SKM-1 treated with dmso at 0.1 percent for 144 hours (cell line): ENCODE measurements at regions not wholly inside any gene's neighbourhood (a gene's known extent, or its start where the extent isn't known, plus 50 kb on each side); places are given as distances from the start of the nearest gene placed in this dataset.
"Not testable (repeated sequence)": the region's sequence is repeated elsewhere in the genome, so short reads cannot be mapped to it uniquely, and the experiment has no call there.

Experiments
- DNase-seq: peaks from one replicate; lab custom pipeline; 2025; ENCODE audit not compliant: unreplicated experiment; lab: John Stamatoyannopoulos, UW

- no peak for DNase-seq
Measured at GRCh38 chr2:176891105-176891504, 321.5 kb upstream of the HNRNPA3 start.

- DNase-seq, result no peak
Measured at GRCh38 chr2:176891857-176892256, 320.7 kb upstream of the HNRNPA3 start.

DNA sequence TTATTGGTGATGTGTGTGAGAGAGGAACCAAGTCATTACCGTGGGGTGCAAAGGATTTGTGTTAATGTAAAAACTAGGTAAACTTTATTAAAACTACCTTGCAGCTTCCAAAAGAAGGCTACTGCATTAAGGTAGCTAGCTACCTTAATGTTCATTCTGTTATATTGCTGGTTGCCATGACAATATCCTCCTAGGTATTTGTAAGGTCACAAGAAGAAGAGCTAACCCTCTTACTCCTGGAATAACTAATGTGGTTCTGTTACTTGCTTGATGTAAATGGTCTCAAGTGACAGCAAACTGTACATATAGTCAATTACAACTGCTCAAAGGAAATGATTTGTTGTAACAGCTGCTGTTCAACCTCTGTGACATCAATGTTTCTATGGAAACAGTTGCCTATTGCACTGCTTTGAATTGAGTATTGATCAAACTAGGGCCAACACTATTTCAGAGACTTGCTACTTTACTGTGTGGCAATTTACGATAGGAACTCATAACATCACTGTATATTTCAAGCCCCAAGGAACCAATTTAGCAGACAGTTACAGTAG, 319.8 kb upstream of the HNRNPA3 start:
- DNase-seq, result no peak

GRCh38 chr2:176895158-176895557, 317.4 kb upstream of the HNRNPA3 start:
- DNase-seq, result no peak

- DNase-seq, result no peak
Measured at GRCh38 chr2:176902454-176902853, 310.1 kb upstream of the HNRNPA3 start.

DNA sequence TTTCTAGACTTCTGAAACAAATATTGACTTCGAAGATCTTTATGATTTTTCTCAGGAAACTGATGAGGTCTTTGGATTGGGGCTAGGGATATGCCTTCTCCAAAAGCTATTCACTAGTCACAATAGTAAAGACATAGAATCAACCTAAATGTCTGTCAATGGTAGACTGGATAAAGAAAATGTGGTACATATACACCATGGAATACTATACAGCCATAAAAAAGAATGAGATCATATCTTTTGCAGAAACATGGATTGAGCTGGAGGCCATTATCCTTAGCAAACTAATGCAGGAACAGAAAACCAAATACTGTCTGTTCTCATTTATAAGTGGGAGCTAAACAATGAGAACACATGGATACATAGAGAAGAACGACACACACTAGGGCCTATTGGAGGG, 308.5 kb upstream of the HNRNPA3 start:
- DNase-seq, result not testable (repeated sequence)

- no peak for DNase-seq
Measured at GRCh38 chr2:176907341-176907740, 305.3 kb upstream of the HNRNPA3 start.

DNA sequence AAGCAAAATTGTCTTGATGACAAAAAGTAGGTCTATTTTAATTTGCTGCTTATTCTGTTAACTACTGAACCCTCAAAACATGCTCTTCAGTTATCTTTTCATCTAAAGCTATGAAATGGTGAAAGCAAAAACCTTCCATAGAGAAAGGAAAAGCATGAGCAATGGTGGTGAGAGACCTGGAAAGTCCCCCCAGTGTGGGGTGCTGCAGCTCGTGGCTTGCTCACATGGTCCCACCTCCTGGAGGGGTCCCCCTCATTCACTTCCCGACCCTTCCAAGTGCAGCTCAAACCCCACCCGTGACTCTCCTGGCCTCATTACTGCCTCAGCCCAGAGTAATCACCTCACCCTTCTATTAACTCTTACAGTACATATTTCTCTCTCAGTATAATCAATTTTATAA, 301.8 kb upstream of the HNRNPA3 start:
- DNase-seq, result no peak

DNA sequence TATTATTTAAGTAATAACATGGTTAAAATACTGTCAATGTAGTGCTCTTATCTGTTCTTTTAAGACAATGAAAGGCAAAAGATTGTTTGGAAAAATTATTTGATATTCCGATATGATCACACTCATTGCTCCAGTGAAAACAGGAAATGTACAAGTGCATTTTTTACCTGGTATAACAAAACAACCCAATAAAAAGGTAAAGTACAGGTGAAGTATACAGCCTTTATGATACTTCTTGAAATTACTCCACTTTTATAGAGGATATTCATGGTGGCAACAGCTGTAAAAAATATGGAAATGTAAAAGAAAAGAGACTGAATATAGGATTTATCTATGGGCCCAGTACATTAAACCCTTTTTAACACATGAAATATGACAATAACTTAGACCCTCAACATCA, 298.6 kb upstream of the HNRNPA3 start:
- DNase-seq, result no peak

- no peak for DNase-seq
Measured at GRCh38 chr2:176914371-176914770, 298.2 kb upstream of the HNRNPA3 start.

- not testable (repeated sequence) for DNase-seq
Measured at GRCh38 chr2:176922545-176922944, 290.0 kb upstream of the HNRNPA3 start.

DNA sequence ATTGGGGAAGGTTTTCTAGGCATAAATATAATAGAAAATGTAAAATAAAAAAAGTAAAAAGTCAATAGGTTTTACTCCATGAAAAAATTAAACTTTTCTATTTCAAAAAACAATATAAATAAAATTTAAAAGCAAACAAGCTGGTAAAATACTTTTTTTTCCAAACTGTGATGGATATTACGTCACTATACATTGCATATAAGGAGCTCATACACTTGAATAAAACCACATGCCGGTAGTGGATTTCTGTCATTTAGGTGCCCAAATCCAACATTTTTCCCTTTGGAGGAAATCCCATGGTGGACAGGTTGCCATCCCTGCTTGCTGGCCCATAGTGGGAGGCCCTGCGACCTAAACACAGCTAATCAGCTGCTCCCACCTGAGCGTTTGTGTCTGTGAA, 289.4 kb upstream of the HNRNPA3 start:
- DNase-seq, result no peak

DNA sequence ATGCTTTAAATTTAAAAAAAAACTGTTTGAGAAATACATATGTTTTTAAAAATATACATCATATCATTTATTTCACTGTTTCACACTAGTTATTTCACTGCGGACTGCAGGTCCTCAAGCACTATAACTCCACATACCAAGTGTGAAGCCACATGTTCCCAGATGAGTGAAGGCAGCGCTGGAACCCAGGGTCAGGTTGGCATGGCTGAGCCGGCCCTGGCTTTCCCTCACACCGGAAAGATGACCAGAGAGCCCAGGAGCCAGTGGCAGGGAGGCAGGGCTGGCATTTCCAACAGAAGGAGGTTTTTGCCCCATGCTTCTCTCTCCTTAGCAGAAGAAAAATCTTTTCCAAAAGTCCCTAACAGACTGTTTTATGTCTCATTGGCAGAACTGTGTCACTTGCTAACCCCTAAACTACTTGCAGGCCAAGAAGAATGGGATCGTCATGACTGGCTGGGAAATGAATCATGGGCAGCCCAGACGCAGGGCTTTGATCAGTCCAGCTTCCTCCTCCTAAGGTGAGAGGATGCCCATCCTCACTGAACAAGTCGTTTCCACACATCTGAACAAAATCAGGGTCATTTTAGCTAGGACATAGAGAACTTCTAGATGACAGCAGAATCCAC, 287.6 kb upstream of the HNRNPA3 start:
- DNase-seq, result no peak

GRCh38 chr2:176926453-176926852, 286.1 kb upstream of the HNRNPA3 start:
- DNase-seq, result no peak

- DNase-seq, result not testable (repeated sequence)
Measured at GRCh38 chr2:176929387-176929786, 283.2 kb upstream of the HNRNPA3 start.

DNA sequence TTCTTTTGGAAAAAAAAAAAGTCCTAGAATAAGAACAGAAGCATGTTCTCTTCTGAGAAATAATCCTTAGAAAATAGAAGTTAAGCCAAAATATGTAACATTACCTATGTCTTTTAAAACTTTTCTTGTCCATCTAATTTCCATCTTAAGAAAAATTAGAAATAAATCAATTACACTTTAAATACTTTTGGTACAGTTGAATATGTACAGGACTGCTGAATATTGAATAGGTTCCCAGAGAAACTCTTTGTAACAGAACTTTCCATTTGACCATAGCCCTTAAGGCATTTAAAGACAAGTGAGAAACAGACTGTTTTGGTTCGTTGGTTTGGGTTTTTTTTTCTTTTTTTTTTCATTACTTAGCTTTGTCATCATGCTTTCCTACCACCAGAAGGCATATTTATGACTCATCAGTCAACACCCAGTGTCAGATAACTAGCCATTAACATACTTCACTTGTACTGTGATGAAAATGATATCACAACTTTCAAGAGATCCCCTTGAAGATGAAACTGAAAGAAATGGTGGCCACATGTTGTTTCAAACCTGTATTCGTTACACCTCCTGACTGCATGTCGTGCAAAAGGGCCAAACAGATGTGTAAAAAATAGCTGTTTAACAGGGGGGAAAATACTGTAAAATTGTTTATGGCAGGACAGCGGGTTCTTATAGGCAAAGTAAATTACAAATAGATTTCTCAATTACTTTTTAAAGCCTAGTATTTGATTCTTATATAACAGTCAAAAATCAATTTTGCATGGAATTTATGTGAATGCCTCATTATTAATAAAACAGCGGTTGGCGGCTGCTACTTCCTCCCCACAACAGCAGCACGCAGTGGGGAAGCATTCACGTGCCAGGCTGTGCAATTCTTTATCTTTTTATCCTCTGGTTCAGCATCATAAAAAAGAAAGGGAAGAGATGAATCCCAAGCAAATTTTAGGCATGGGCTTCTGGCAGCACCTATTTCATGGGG, 280.7 kb upstream of the HNRNPA3 start:
- DNase-seq, result no peak

GRCh38 chr2:176934131-176934530, 278.5 kb upstream of the HNRNPA3 start:
- no peak for DNase-seq

DNA sequence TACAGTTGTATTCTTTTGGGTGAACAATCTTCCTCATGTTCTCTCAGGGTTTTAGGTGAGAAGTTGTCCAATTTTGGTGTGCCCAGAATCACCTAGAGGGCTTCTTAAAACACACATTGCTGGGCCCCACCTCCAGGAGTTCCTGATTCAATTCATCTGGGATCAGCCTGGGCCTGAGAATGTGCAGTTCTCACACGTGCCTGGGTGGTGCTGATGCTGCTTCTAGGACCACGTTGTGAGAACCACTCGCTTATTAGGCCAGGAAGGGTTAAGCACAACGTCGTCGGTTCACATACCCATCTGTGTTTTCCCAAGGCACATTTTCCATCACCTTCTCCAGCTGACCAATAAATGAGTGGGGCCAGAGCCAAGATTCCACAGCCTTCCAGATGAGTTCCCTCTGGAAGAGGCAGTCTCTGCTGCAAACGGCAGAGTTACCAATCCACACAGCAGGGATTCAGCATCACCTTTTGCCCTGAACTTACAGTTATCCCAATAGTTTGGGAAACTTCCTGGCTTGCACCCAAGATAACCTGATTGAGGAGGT, 277.7 kb upstream of the HNRNPA3 start:
- no peak for DNase-seq

GRCh38 chr2:176935543-176936102, 277.0 kb upstream of the HNRNPA3 start:
- no peak for DNase-seq

DNA sequence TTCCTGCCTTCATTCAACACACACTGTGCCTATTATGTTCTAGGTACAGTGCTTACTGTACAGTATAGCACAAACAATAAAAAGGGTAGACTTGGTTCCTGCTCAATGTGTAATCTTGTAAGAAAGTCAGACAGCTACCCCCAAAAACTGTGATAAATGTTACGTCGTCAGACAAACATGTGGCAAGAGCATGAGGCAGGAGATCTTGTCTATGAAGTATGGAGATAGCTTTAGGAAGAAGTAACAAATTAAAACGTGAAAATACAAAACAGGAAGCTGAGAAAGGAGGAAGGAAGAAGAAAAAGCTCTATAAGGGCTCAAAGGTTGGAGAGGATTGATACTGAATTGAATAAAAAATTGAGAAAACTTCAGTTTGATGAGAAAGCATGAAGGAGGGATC, 276.2 kb upstream of the HNRNPA3 start:
- no peak for DNase-seq

DNA sequence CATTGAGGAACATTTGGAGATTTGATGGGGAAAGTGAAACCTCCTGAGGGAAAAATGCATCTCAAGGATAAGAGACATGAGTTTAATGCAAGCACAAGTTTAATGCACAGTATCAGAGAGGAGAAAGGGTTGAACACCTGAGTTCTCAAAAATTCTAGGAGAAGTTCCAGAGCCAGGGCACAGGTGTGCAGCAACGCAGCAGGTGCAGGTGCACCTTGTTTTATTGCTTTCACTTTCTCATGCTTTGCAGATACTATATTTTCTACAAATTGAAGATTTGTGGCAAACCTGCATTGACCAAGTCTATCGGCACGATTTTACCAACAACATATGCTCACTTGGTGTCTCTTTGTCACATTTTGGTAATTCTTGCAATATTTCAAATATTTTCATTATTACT, 267.6 kb upstream of the HNRNPA3 start:
- no peak for DNase-seq
